Stimulated activated naive CD8-positive, alpha-beta T cell treated with anti-CD3 and anti-CD28 coated beads, Interleukin-15, amount 100 ng/mL, for 72 hours (primary cell): ENCODE measurements at regions not wholly inside any gene's neighbourhood (a gene's known extent, or its start where the extent isn't known, plus 50 kb on each side); places are given as distances from the start of the nearest gene placed in this dataset.
"Not testable (repeated sequence)": the region's sequence is repeated elsewhere in the genome, so short reads cannot be mapped to it uniquely, and the experiment has no call there.

ENCODE experiments used
- ATAC-seq: fragments of 150-1000 bp; cut with Tn5 transposase; 2 replicates; pipeline ENCODE4 v1.10.0; 2021; ENCODE audit warnings: mild to moderate bottlenecking, moderate library complexity
- DNase-seq, 2 donors: peaks; one replicate each; pipeline ENCODE4 v3.0.0; 2021 to 2022
- H3K27ac Mint-ChIP-seq, 2 donors: one replicate each; pipeline ENCODE4 v1.8.0; 2022; ENCODE audit warnings: mild to moderate bottlenecking in 2 of 2, mixed read lengths in 2 of 2, moderate library complexity in 2 of 2
- H3K27me3 Mint-ChIP-seq: one replicate; pipeline ENCODE4 v1.8.0; 2022; ENCODE audit warnings: mixed read lengths
- H3K4me1 Mint-ChIP-seq: one replicate; pipeline ENCODE4 v1.8.0; 2022; ENCODE audit warnings: mild to moderate bottlenecking, mixed read lengths
- H3K4me3 Mint-ChIP-seq, 2 donors: one replicate each; pipeline ENCODE4 v1.8.0; 2022; ENCODE audit warnings: mild to moderate bottlenecking in 2 of 2, mixed read lengths in 2 of 2, moderate library complexity in 1 of 2
- H3K9me3 Mint-ChIP-seq, 2 donors: one replicate each; pipeline ENCODE4 v1.8.0; 2022; ENCODE audit warnings: mixed read lengths in 2 of 2

GRCh38 chr16:21368973-21369942 is 91.2 kb upstream of the CRYM start:
- not testable (repeated sequence) for H3K4me1 Mint-ChIP-seq, DNase-seq, H3K27me3 Mint-ChIP-seq, H3K4me3 Mint-ChIP-seq, H3K9me3 Mint-ChIP-seq, H3K27ac Mint-ChIP-seq, ATAC-seq

DNA sequence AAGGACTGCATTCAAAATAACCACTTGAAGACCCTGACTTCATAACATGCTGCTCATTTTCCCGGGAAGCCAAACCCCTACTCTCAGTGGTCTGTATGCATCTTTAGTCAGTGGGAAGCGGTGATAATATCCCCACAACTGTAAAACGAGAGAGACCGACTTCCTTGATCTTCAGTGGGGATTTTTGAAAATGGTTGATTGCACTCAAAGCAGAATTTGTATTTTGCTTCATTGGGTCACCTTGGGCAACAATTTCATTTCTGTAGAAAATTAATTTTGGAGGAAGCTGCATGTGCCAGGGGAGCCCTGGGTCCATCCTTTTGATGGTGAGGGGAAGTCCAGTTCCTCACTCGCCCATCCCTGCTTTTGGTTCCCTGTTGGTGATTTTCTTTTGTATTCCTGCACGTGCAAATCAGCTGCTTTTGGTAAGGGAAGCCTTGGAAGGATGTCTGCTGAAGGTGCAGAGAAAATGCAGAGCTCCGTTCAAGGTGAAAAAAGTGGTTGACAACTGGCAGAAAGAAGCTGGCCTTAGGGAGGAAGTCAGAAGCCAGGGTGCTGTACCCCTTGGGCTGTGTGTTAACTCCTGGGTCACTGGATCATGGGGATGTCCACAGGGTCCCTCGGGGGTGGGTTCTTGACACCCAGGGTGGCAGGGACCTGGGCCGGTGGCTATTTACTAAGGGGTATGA is 89.8 kb upstream of the CRYM start:
- not testable (repeated sequence) for H3K27me3 Mint-ChIP-seq, ATAC-seq, H3K27ac Mint-ChIP-seq, DNase-seq, H3K4me1 Mint-ChIP-seq, H3K4me3 Mint-ChIP-seq, H3K9me3 Mint-ChIP-seq

DNA sequence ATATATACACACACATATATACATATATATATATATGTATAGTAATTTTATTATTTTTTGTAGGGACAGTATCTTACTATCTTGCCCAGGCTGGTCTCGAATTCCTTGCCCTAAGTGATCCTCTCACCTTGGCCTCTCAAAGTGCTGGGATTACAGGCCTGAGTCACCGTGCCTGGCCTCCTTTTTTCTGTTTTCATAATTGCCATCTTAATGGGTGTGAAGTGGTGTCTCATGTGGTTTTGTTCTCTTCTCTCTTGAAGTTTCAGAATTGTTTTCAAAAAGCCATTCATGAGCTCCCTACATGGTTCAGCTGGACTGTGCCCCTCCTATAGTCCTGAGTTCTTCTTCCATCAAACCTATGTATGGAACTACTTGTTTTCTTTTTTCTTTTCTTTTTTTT is 88.9 kb upstream of the CRYM start:
- H3K4me3 Mint-ChIP-seq, H3K9me3 Mint-ChIP-seq, H3K27ac Mint-ChIP-seq, H3K27me3 Mint-ChIP-seq, H3K4me1 Mint-ChIP-seq: not testable (repeated sequence)
- ATAC-seq (peak; percentile 79), DNase-seq (peak in 1 of 2 donors; percentile 23)

DNA sequence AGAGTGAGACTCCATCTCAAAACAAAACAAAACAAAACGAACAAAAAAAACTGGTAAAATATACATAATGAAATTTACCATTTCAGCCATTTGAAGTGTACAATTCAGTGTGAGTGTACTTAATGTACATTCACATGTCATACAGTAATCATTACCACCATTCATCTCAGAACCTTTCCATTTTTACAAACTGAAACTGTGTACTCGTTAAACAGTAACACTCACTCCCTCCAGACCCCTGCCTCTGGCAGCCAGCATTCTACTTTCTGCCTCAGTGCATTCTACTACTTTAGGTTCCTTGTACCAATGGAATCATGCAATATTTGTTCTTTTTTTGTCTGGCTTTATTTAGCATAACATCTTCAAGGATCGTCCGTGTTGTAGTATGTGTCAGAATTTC is 87.5 kb upstream of the CRYM start:
- H3K27ac Mint-ChIP-seq, H3K27me3 Mint-ChIP-seq, ATAC-seq, H3K4me3 Mint-ChIP-seq, H3K4me1 Mint-ChIP-seq, DNase-seq, H3K9me3 Mint-ChIP-seq: not testable (repeated sequence)

DNA sequence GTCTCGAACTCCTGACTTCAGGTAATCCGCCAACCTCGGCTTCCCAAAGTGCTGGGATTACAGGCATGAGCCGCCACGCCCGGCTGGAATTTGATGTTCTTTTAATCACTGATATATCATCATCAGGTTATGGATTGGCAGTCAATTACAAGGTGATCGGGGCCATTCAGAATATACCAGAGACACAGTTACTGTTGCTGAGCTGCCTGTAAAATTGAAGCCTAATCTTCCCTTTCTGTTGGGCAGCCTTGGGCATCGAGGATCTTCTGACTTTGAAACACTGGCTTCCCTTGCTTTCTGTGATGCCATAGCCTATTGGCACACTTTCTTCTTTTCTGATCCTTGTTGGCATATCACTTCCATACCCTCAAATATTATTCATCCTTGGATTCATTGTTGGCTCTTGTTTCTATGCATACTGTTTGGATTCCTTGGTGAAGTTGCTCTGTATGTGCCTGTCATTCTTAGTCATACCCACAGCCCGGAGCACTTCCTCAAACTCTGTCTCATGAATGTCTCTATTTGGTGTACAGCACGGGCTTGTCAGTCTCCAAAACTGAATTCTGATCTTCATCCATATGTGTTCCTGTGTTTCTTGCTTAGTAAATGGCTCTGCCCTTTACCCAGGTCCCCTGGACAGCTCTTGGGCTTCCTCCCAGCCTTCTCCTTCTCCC is 85.6 kb upstream of the CRYM start:
- Mint-ChIP-seq H3K27me3 (peaks cover 20% of the 10 kb centered on the region), H3K4me1 (peaks cover 10% of the 10 kb centered on the region)
- not testable (repeated sequence) for H3K9me3 Mint-ChIP-seq, ATAC-seq, DNase-seq, H3K27ac Mint-ChIP-seq, H3K4me3 Mint-ChIP-seq

DNA sequence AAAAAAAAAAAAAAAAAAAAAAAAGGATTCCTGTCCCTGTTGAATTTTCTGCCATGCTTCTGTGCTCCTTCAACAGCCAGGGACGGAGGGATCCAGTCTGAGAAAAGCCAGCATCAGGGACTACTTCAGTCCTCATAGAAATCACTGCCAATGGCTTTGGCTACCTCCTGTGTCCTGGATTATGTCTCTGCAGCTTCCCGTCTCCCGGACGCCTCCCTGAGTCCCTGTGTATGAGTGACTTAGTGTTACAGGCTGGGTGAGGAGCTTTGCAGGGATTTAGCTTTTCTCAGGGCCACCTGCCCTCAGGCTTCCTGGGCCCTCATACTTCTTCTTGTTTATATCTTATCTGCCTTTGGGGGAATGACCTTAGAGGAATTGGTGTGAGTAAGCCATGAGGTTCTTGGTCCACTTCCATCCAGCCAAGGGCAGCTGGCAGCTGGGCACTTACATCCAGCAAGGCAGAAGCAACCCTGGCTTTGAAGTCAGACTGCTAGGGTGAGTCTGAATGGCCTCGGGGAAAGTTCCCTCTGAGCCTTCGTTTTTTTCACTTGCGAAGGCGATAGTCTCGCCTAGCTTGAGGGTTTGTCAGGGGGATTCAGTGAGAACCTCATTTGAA is 83.6 kb upstream of the CRYM start:
- H3K27ac Mint-ChIP-seq, DNase-seq, H3K9me3 Mint-ChIP-seq, ATAC-seq, H3K4me3 Mint-ChIP-seq: not testable (repeated sequence)
- Mint-ChIP-seq H3K27me3 (peaks cover 20% of the 10 kb centered on the region), H3K4me1 (peaks cover 10% of the 10 kb centered on the region)

DNA sequence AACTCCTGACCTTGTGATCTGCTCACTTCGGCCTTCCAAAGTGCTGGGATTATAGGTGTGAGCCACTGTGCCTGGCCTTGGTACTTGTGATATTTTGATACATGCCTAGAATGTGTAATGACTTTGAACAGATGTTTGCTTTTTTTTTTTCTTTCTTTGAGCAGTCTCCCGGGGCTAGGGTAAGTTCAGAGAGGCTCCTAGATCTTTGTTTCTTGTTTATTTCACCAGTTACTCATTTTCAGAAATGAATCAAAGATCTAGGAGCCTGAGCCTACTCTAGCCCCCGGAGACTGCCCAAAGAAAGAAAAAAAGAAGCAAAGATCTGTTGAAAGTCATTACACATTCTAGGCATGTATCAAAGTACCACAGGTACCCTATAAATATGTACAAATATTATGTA is 83.0 kb upstream of the CRYM start:
- not testable (repeated sequence) for H3K27ac Mint-ChIP-seq, DNase-seq, H3K9me3 Mint-ChIP-seq, H3K4me3 Mint-ChIP-seq, ATAC-seq
- Mint-ChIP-seq H3K27me3 (peaks cover 25% of the 10 kb centered on the region), H3K4me1 (peaks cover 10% of the 10 kb centered on the region)

- not testable (repeated sequence) for DNase-seq, ATAC-seq, H3K9me3 Mint-ChIP-seq, H3K27ac Mint-ChIP-seq, H3K4me3 Mint-ChIP-seq
- Mint-ChIP-seq H3K4me1 (peaks cover 10% of the 10 kb centered on the region), H3K27me3 (peaks cover 29% of the 10 kb centered on the region)
These were observed 81.4 kb upstream of the CRYM start for GRCh38 chr16:21359513-21359912.

DNA sequence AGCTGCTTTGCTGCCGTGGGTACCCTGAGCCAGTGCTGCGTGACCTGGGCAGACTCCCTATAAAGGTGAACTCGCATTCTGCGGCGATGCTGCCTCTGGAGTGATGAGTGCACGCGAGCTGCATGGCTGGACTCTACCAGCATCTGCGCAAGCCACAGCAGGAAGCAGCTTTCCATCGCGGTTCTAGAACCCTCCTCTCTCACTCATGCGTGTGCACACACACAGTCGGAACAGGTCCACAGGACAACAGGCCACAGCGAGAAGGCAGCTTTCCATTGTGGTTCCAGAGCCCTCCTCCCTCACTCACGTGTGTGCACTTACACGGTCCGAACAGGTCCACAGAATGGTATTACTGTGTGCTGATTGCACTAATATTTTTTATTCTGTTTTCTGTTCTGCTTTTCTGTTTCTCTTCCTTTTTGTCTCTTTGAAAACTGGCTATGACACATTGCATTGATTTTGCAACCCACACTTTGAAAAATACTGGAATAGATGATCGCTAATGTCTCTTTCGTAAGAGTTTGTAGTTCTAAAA is 80.2 kb upstream of the CRYM start:
- DNase-seq, ATAC-seq, H3K27ac Mint-ChIP-seq, H3K9me3 Mint-ChIP-seq, H3K4me3 Mint-ChIP-seq: not testable (repeated sequence)
- Mint-ChIP-seq H3K27me3 (peaks cover 24% of the 10 kb centered on the region), H3K4me1 (peaks cover 10% of the 10 kb centered on the region)

DNA sequence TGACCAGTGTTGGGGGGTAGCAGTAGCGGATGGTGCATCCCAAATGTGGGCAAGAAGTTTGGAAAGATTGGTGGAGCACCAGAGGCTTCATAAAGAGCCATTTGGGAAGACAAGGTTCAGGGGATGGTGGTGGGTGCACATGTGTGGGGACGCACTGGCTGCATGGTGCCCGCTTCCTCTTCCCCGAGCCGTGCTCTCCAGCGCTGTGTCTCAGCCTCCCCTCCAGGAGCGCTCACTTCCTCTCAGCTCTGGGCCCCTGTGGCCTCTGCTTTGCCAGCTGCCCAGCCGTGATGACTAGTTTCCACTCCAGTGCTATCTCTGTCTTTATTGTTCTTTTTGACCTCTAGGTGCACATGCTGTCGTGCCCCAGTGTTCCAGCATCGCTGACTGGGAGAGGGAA is 78.2 kb upstream of the CRYM start:
- not testable (repeated sequence) for ATAC-seq, H3K9me3 Mint-ChIP-seq, H3K27ac Mint-ChIP-seq, DNase-seq, H3K4me3 Mint-ChIP-seq
- peaks cover 10% of the 10 kb centered on the region for H3K4me1 Mint-ChIP-seq
- peaks cover 24% of the 10 kb centered on the region for H3K27me3 Mint-ChIP-seq

- not testable (repeated sequence) for H3K27ac Mint-ChIP-seq, H3K4me1 Mint-ChIP-seq, DNase-seq, ATAC-seq, H3K9me3 Mint-ChIP-seq, H3K4me3 Mint-ChIP-seq
- H3K27me3 Mint-ChIP-seq, result peaks cover 19% of the 10 kb centered on the region
These were observed 73.3 kb upstream of the CRYM start for GRCh38 chr16:21351433-21351832.

DNA sequence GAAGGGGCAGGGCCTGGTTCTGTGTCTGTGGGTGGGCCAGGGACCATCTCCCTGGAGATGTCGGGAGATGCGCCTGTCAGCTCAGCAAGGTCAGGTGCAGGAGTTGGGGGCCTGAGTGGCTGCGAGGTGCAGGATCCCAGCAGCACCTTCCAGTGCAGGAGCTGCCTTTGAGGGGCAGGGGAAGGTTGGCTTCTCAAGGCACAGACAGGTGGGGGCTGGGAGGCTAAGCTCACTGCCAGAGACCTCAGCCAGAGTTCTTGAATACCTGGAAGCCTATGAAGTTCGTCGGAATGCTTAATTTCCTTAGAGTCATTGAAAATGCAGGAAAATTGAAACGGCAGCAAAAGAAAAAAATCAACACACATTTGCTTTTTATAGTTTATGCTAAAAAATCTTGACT is 72.8 kb upstream of the CRYM start:
- Mint-ChIP-seq H3K27ac (peak overlapping the region in 1 of 2 donors; percentile 89), H3K27me3 (peaks cover 13% of the 10 kb centered on the region)
- H3K9me3 Mint-ChIP-seq, H3K4me3 Mint-ChIP-seq, ATAC-seq, H3K4me1 Mint-ChIP-seq, DNase-seq: not testable (repeated sequence)

- not testable (repeated sequence) for H3K4me1 Mint-ChIP-seq, H3K4me3 Mint-ChIP-seq, ATAC-seq, H3K27ac Mint-ChIP-seq, H3K9me3 Mint-ChIP-seq, DNase-seq, H3K27me3 Mint-ChIP-seq
These were observed 71.2 kb upstream of the CRYM start for GRCh38 chr16:21349336-21349735.

- H3K4me1 Mint-ChIP-seq, H3K4me3 Mint-ChIP-seq, ATAC-seq, H3K9me3 Mint-ChIP-seq, H3K27ac Mint-ChIP-seq, H3K27me3 Mint-ChIP-seq, DNase-seq: not testable (repeated sequence)
These were observed 70.7 kb upstream of the CRYM start for GRCh38 chr16:21348815-21349214.

- H3K27me3 Mint-ChIP-seq, H3K9me3 Mint-ChIP-seq, ATAC-seq, DNase-seq, H3K27ac Mint-ChIP-seq, H3K4me3 Mint-ChIP-seq, H3K4me1 Mint-ChIP-seq: not testable (repeated sequence)
These were observed 69.4 kb upstream of the CRYM start for GRCh38 chr16:21347538-21347937.
